GM23248 (cell line): ENCODE measurements at regions not wholly inside any gene's neighbourhood (a gene's known extent, or its start where the extent isn't known, plus 50 kb on each side); places are given as distances from the start of the nearest gene placed in this dataset.

Source experiments
- DNase-seq: peaks from one replicate; pipeline ENCODE4 v3.0.0-alpha.2; 2015
- H2AFZ ChIP-seq: fragments of 200-600 bp; sonication (generic); 2 replicates; pipeline ENCODE4 v1.6.1; 2016; ENCODE audit warnings: antibody characterized with exemption
- H3F3A ChIP-seq: fragments of 200-600 bp; sonication (generic); 2 replicates; pipeline ENCODE4 v1.6.1; 2016; ENCODE audit warnings: mild to moderate bottlenecking, antibody characterized with exemption, mixed run types; ENCODE audit not compliant: insufficient read depth
- H3K27ac ChIP-seq: fragments of 200-600 bp; sonication (generic); 2 replicates; pipeline ENCODE4 v1.5.1; 2016; ENCODE audit warnings: mild to moderate bottlenecking
- H3K27me3 ChIP-seq: fragments of 200-600 bp; sonication (generic); replicated peaks from 2 replicates; pipeline ENCODE4 v1.6.1; 2016; ENCODE audit warnings: mild to moderate bottlenecking; ENCODE audit not compliant: insufficient read depth
- H3K36me3 ChIP-seq: fragments of 200-600 bp; sonication (generic); 2 replicates; pipeline ENCODE4 v1.6.1; 2016; ENCODE audit warnings: low read depth, mild to moderate bottlenecking
- H3K4me1 ChIP-seq: fragments of 200-600 bp; sonication (generic); 2 replicates; pipeline ENCODE4 v1.6.1; 2016; ENCODE audit warnings: mild to moderate bottlenecking; ENCODE audit not compliant: insufficient read depth
- H3K4me2 ChIP-seq: fragments of 200-600 bp; sonication (generic); one replicate; pipeline ENCODE4 v1.6.1; 2016; ENCODE audit warnings: mild to moderate bottlenecking; ENCODE audit not compliant: unreplicated experiment
- H3K4me3 ChIP-seq: fragments of 200-600 bp; sonication (generic); 2 replicates; pipeline ENCODE4 v1.5.1; 2016; ENCODE audit warnings: mild to moderate bottlenecking
- H3K79me2 ChIP-seq: fragments of 200-600 bp; sonication (generic); 2 replicates; pipeline ENCODE4 v1.6.1; 2016; ENCODE audit warnings: mild to moderate bottlenecking; ENCODE audit not compliant: insufficient read depth
- H3K9ac ChIP-seq: fragments of 200-600 bp; sonication (generic); 2 replicates; pipeline ENCODE4 v1.6.1; 2016; ENCODE audit warnings: mild to moderate bottlenecking
- H3K9me2 ChIP-seq: fragments of 200-600 bp; sonication (generic); 2 replicates; pipeline ENCODE4 v1.6.1; 2016; ENCODE audit warnings: mixed run types, mild to moderate bottlenecking, moderate library complexity; ENCODE audit not compliant: insufficient read depth
- H3K9me3 ChIP-seq: fragments of 200-600 bp; sonication (generic); one replicate; pipeline ENCODE4 v1.6.1; 2017; ENCODE audit warnings: low read depth
- H4K20me1 ChIP-seq: fragments of 200-600 bp; sonication (generic); 2 replicates; pipeline ENCODE4 v1.6.0; 2016; ENCODE audit not compliant: insufficient read depth
- EZH2 ChIP-seq: fragments of 200-600 bp; sonication (generic); IDR thresholded peaks from 2 replicates; pipeline ENCODE4 v1.6.1; 2018; ENCODE audit warnings: antibody characterized with exemption, mild to moderate bottlenecking; ENCODE audit not compliant: insufficient read depth, poor library complexity, severe bottlenecking
- EZH2phosphoT487 ChIP-seq: fragments of 200-600 bp; sonication (generic); IDR thresholded peaks from 2 replicates; pipeline ENCODE4 v1.6.1; 2018; ENCODE audit warnings: antibody characterized with exemption, moderate library complexity, mild to moderate bottlenecking, low read depth; ENCODE audit not compliant: insufficient read depth
- WGBS, 2 experiments: methylation state at CpG; one replicate each; pipeline ENCODE4 v1.1.6; 2015 to 2017; ENCODE audit warnings: low lambda C conversion rate in 2 of 2, low coverage in 1 of 2; ENCODE audit errors: missing lambda C conversion rate in 2 of 2; 5-methylcytosine and 5-hydroxymethylcytosine counted together
- in situ Hi-C: fragments of 300-500 bp; cut with MboI; formaldehyde crosslinking; loops from 2 replicates; pipeline ENCODE4 v1.15.0; 2020

DNA sequence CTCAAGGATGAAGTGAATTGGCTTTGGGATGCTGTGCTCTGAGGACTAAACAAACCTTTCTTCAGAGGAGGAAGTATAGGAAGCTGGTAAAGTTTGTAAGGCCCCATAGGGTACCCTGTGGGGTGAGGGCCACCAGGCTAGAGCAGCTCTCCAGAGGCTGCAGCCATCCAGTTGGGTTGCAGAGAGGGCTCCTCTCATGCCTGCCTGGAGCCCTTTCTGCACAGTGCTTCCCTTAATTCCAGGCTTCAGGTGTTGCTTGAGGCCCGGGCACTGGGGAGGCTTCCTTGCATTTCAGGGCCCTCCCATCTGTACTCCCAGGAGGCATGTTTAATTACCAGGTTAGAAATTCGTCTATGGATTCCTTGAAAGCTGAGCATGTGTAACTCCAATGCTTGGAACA, 95.3 kb upstream of the FSTL4 start:
- Histone ChIP-seq H3K79me2 (no peaks in the 10 kb centered on the region), H3F3A (no peaks in the 10 kb centered on the region), H3K27me3 (no peaks in the 10 kb centered on the region), H3K27ac (no peak overlapping the region), H2AFZ (no peak overlapping the region), H3K9me2 (no peaks in the 10 kb centered on the region), H3K9me3 (no peaks in the 10 kb centered on the region), H3K4me3 (no peak overlapping the region), H3K9ac (no peak overlapping the region), H3K36me3 (no peaks in the 10 kb centered on the region), H4K20me1 (no peaks in the 10 kb centered on the region), H3K4me2 (no peak overlapping the region), H3K4me1 (no peaks in the 10 kb centered on the region)
- TF ChIP-seq EZH2phosphoT487 (no peak), EZH2 (no peak)
- DNase-seq, result no peak
- in situ Hi-C loops, result no loop called here
- 31 to 32% methylated on average over 2 of the region's 2 CpGs for WGBS, 2 experiments

DNA sequence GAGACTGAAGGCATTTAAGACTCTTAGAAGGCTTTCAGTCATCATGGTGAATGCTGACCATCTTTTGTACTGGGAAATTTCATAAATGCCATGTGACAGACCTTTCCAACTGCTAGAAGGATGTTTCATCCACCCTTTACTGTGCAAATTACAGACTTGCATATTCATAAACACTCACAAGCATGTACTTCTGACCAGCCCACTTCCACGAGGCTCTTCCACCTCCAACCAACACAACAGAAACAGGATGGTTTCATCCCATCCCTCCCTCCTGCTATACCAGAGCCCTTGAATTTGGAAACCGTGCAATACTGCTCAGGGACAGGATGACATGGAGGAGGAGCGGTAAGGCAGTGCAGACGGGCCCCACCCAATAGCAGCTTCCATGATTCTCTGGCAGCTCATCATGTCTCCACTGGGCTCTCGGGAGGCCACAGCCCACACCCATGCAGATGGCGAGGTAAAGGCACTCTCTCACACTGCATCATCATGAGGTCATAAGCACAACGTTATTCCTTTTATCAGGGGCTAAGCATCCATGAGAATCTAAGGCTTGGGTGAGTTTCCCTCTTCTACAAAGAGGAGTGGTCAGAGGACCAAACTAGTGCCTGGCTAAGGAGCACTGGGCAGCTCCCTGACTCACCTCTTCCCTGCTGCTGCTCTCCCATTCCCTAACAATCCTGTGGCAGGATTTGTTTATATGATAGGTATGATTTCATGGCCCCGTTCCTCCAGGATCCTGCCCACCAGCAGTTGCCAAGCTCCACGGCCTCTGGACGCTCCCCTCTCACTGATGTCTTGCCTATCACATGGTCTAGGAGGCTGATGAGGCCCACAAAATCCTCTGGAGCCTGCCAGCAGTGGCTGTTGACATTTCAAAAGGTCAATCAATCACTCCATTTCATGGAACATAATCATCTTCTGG, 94.4 kb upstream of the FSTL4 start:
- no peak overlapping the region for H3K4me2 ChIP-seq
- DNase-seq, result no peak
- H3K4me3 ChIP-seq, result no peak overlapping the region
- 34 to 36% methylated on average over 10 of the region's 10 CpGs for WGBS, 2 experiments
- no peaks in the 10 kb centered on the region for H3K79me2 ChIP-seq
- no peak overlapping the region for H2AFZ ChIP-seq
- no peaks in the 10 kb centered on the region for H3F3A ChIP-seq
- H3K27me3 ChIP-seq, result no peaks in the 10 kb centered on the region
- H3K27ac ChIP-seq, result no peak overlapping the region
- H3K4me1 ChIP-seq, result no peaks in the 10 kb centered on the region
- no peaks in the 10 kb centered on the region for H3K36me3 ChIP-seq
- H3K9me2 ChIP-seq, result no peaks in the 10 kb centered on the region
- in situ Hi-C loops, result no loop called here
- TF ChIP-seq EZH2phosphoT487, result no peak
- no peak for TF ChIP-seq EZH2
- H3K9me3 ChIP-seq, result no peaks in the 10 kb centered on the region
- H3K9ac ChIP-seq, result no peak overlapping the region
- H4K20me1 ChIP-seq, result no peaks in the 10 kb centered on the region

DNA sequence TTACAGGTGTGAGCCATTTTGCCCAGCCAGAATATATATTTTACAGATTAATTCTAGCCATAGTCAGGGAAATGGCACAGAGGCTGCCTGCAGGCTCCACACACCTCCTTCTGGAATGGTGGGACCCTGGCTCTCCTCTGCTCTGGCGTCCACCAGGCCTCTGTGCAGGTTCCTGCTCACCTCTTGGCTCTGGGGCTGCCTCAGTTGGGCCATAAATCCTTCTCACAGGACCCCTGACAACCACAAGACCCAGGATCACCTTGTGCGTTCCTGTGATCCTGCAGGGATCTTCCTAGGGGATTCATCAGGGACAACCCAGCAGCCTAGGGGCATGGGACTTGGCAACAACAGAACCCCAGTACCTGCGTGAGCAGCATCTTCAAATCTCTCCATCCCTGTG, 93.0 kb upstream of the FSTL4 start:
- no peak overlapping the region for H3K4me3 ChIP-seq
- WGBS, 2 experiments, result 60 to 67% methylated on average over 3 of the region's 3 CpGs
- in situ Hi-C loops, result no loop called here
- no peak overlapping the region for H3K27ac ChIP-seq
- no peak for DNase-seq
- no peak for TF ChIP-seq EZH2
- TF ChIP-seq EZH2phosphoT487, result no peak
- no peaks in the 10 kb centered on the region for H3K79me2 ChIP-seq
- no peaks in the 10 kb centered on the region for H3K36me3 ChIP-seq
- H3K9me3 ChIP-seq, result no peaks in the 10 kb centered on the region
- H3K4me1 ChIP-seq, result no peaks in the 10 kb centered on the region
- no peaks in the 10 kb centered on the region for H3K9me2 ChIP-seq
- no peak overlapping the region for H3K4me2 ChIP-seq
- H3K9ac ChIP-seq, result no peak overlapping the region
- H3F3A ChIP-seq, result no peaks in the 10 kb centered on the region
- H2AFZ ChIP-seq, result no peak overlapping the region
- no peaks in the 10 kb centered on the region for H4K20me1 ChIP-seq
- H3K27me3 ChIP-seq, result no peaks in the 10 kb centered on the region

DNA sequence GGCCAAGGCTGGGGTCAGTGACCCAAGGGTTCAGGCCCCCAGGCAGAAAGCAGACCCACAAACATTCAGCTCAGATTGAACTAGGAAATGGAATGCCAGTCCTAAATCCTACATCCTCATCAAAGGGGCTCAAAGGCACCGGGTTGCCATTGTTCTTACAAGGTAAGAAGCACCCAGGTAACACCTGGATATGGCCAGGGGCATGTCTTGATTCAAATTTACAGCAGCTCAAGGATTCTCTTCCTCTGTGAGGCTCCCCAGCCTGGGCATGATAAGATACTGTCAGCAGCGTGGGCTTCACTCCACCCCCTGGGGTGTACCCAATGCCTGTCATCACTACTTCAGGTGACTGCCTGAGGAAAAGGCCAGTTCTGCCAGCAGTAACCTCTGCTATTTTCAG, 92.1 kb upstream of the FSTL4 start:
- H2AFZ ChIP-seq, result no peak overlapping the region
- H3K4me2 ChIP-seq, result no peak overlapping the region
- no peaks in the 10 kb centered on the region for H3K9me2 ChIP-seq
- no peaks in the 10 kb centered on the region for H3K36me3 ChIP-seq
- H4K20me1 ChIP-seq, result no peaks in the 10 kb centered on the region
- no peak overlapping the region for H3K4me3 ChIP-seq
- H3K9me3 ChIP-seq, result no peaks in the 10 kb centered on the region
- TF ChIP-seq EZH2, result no peak
- TF ChIP-seq EZH2phosphoT487, result no peak
- H3F3A ChIP-seq, result no peaks in the 10 kb centered on the region
- H3K4me1 ChIP-seq, result no peaks in the 10 kb centered on the region
- 60 to 70% methylated on average over 2 of the region's 2 CpGs for WGBS, 2 experiments
- H3K27ac ChIP-seq, result no peak overlapping the region
- H3K27me3 ChIP-seq, result no peaks in the 10 kb centered on the region
- H3K9ac ChIP-seq, result no peak overlapping the region
- H3K79me2 ChIP-seq, result no peaks in the 10 kb centered on the region
- in situ Hi-C loops, result no loop called here
- DNase-seq, result no peak

DNA sequence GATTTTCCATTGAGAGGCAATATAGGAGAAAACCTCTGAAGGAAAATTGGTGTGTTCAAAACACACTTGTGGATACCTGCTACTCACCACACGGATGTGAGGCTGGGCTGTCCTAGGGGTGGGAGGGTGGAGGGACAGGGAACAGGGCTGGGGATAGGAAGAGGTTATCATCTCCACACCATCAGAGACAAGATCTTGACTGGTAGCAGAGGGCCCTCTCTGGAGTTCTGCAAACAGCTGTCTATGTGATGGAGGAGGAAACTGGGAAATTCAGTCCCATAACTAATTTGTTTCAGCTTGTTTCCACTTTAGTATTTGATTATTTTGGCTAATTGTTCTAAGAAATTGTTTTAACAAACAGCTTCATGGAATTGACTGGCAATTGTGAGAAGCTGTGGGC, 91.6 kb upstream of the FSTL4 start:
- in situ Hi-C loops, result no loop called here
- 31 to 50% methylated on average over 1 of the region's 1 CpG for WGBS, 2 experiments

More for the DNA sequence above, 91.6 kb upstream of the FSTL4 start:
- no peaks in the 10 kb centered on the region for H3K9me2 ChIP-seq
- no peaks in the 10 kb centered on the region for H4K20me1 ChIP-seq
- H3K4me1 ChIP-seq, result no peaks in the 10 kb centered on the region
- no peaks in the 10 kb centered on the region for H3K9me3 ChIP-seq
- no peak for DNase-seq
- TF ChIP-seq EZH2phosphoT487 (no peak), EZH2 (no peak)
- H3K36me3 ChIP-seq, result no peaks in the 10 kb centered on the region
- no peak overlapping the region for H3K4me2 ChIP-seq
- no peak overlapping the region for H3K4me3 ChIP-seq
- H3K27ac ChIP-seq, result no peak overlapping the region
- H3K79me2 ChIP-seq, result no peaks in the 10 kb centered on the region
- H3F3A ChIP-seq, result no peaks in the 10 kb centered on the region
- no peak overlapping the region for H2AFZ ChIP-seq
- no peaks in the 10 kb centered on the region for H3K27me3 ChIP-seq
- no peak overlapping the region for H3K9ac ChIP-seq
